OCI-LY1 (cell line): ENCODE measurements at regions not wholly inside any gene's neighbourhood (a gene's known extent, or its start where the extent isn't known, plus 50 kb on each side); places are given as distances from the start of the nearest gene placed in this dataset.

Experiments
- H2AFZ ChIP-seq: fragments of 200-600 bp; sonication (generic), shearing (Covaris generic); 2 replicates; pipeline ENCODE4 v1.6.0; 2014; ENCODE audit warnings: antibody characterized with exemption, mild to moderate bottlenecking, low read length
- H3F3A ChIP-seq: fragments of 200-600 bp; sonication (generic), shearing (Covaris generic); 2 replicates; pipeline ENCODE4 v1.6.0; 2014; ENCODE audit warnings: mild to moderate bottlenecking, antibody characterized with exemption, low read length, moderate library complexity; ENCODE audit not compliant: insufficient read depth
- H3K27ac ChIP-seq: fragments of 200-600 bp; sonication (generic); 2 replicates; pipeline ENCODE4 v1.5.1; 2014; ENCODE audit warnings: low read length, mixed run types, mild to moderate bottlenecking, low read depth; ENCODE audit not compliant: poor library complexity, severe bottlenecking
- H3K27me3 ChIP-seq: fragments of 200-600 bp; sonication (generic); 2 replicates; pipeline ENCODE4 v1.6.0; 2014; ENCODE audit warnings: antibody characterized with exemption, mild to moderate bottlenecking, low read length, moderate library complexity; ENCODE audit not compliant: insufficient read depth
- H3K36me3 ChIP-seq: fragments of 200-600 bp; sonication (generic); 2 replicates; pipeline ENCODE4 v1.6.1; 2014; ENCODE audit warnings: mild to moderate bottlenecking, antibody characterized with exemption, low read length, moderate library complexity, mixed read lengths; ENCODE audit not compliant: insufficient read depth
- H3K4me1 ChIP-seq: fragments of 200-600 bp; sonication (generic); 2 replicates; pipeline ENCODE4 v1.5.1; 2014; ENCODE audit warnings: mild to moderate bottlenecking, low read length, moderate library complexity; ENCODE audit not compliant: insufficient read depth, severe bottlenecking
- H3K4me2 ChIP-seq: fragments of 200-600 bp; sonication (generic), shearing (Covaris generic); 2 replicates; pipeline ENCODE4 v1.6.1; 2014; ENCODE audit warnings: low read length
- H3K4me3 ChIP-seq: fragments of 200-600 bp; sonication (generic); 2 replicates; pipeline ENCODE4 v1.5.1; 2014; ENCODE audit warnings: low read length, low read depth, mild to moderate bottlenecking, mixed read lengths; ENCODE audit not compliant: poor library complexity, severe bottlenecking
- H3K79me2 ChIP-seq: fragments of 200-600 bp; shearing (Covaris generic); 2 replicates; pipeline ENCODE4 v1.6.1; 2016; ENCODE audit warnings: mixed run types, low read length, mixed read lengths; ENCODE audit not compliant: insufficient read depth
- H3K9ac ChIP-seq: fragments of 200-600 bp; sonication (generic), shearing (Covaris generic); 2 replicates; pipeline ENCODE4 v1.6.1; 2014; ENCODE audit warnings: mild to moderate bottlenecking, low read length, mixed read lengths
- H3K9me2 ChIP-seq: fragments of 200-600 bp; sonication (generic), shearing (Covaris generic); 2 replicates; pipeline ENCODE4 v1.6.1; 2014; ENCODE audit warnings: low read depth, mild to moderate bottlenecking, low read length, mixed read lengths
- H3K9me3 ChIP-seq: fragments of 200-600 bp; shearing (Covaris generic); 2 replicates; pipeline ENCODE4 v1.6.1; 2014; ENCODE audit warnings: low read length, mixed read lengths
- H4K20me1 ChIP-seq: fragments of 200-600 bp; sonication (generic), shearing (Covaris generic); 2 replicates; pipeline ENCODE4 v1.6.0; 2016; ENCODE audit warnings: mild to moderate bottlenecking, low read length; ENCODE audit not compliant: insufficient read depth
- CTCF ChIP-seq: fragments of 200-600 bp; sonication (generic), shearing (Covaris generic); IDR thresholded peaks from 2 replicates; pipeline ENCODE4 v1.5.1; 2017; ENCODE audit warnings: mild to moderate bottlenecking, antibody characterized with exemption, low read length, moderate library complexity, mixed read lengths
- EZH2 ChIP-seq: fragments of 200-600 bp; sonication (generic), shearing (Covaris generic); IDR thresholded peaks from 2 replicates; pipeline ENCODE4 v1.8.0; 2017; ENCODE audit warnings: borderline replicate concordance, mixed run types, mild to moderate bottlenecking, antibody characterized with exemption, low read length, moderate library complexity, mixed read lengths

- H3F3A ChIP-seq, result no peaks in the 10 kb centered on the region
- H3K27ac ChIP-seq, result no peak overlapping the region
- H3K4me2 ChIP-seq, result no peak overlapping the region
- no peaks in the 10 kb centered on the region for H3K4me1 ChIP-seq
- H2AFZ ChIP-seq, result no peak overlapping the region
- no peaks in the 10 kb centered on the region for H3K9me2 ChIP-seq
- TF ChIP-seq CTCF, result no peak
- no peak for TF ChIP-seq EZH2
- H4K20me1 ChIP-seq, result no peaks in the 10 kb centered on the region
- H3K79me2 ChIP-seq, result no peaks in the 10 kb centered on the region
- H3K36me3 ChIP-seq, result no peaks in the 10 kb centered on the region
- H3K9me3 ChIP-seq, result no peaks in the 10 kb centered on the region
- H3K4me3 ChIP-seq, result no peak overlapping the region
- no peaks in the 10 kb centered on the region for H3K27me3 ChIP-seq
- no peak overlapping the region for H3K9ac ChIP-seq
Observed at GRCh38 chr2:4832642-4833041, 859.5 kb upstream of the SOX11 start.

GRCh38 chr2:4838626-4839025 is 853.6 kb upstream of the SOX11 start:
- no peaks in the 10 kb centered on the region for H3K9me3 ChIP-seq
- H3K27ac ChIP-seq, result no peak overlapping the region

GRCh38 chr2:4840791-4841190 is 851.4 kb upstream of the SOX11 start:
- no peaks in the 10 kb centered on the region for H3K9me2 ChIP-seq
- H3K27ac ChIP-seq, result no peak overlapping the region
- H3K9ac ChIP-seq, result no peak overlapping the region
- no peaks in the 10 kb centered on the region for H3K27me3 ChIP-seq
- H3K4me1 ChIP-seq, result no peaks in the 10 kb centered on the region
- no peaks in the 10 kb centered on the region for H4K20me1 ChIP-seq
- H3K4me2 ChIP-seq, result no peak overlapping the region
- H3K4me3 ChIP-seq, result no peak overlapping the region
- no peak for TF ChIP-seq CTCF
- H3K36me3 ChIP-seq, result no peaks in the 10 kb centered on the region
- H3K79me2 ChIP-seq, result no peaks in the 10 kb centered on the region
- no peaks in the 10 kb centered on the region for H3F3A ChIP-seq
- no peak overlapping the region for H2AFZ ChIP-seq
- no peaks in the 10 kb centered on the region for H3K9me3 ChIP-seq

More at GRCh38 chr2:4838626-4839025, 853.6 kb upstream of the SOX11 start:
- H2AFZ ChIP-seq, result no peak overlapping the region
- H3K4me2 ChIP-seq, result no peak overlapping the region
- no peaks in the 10 kb centered on the region for H3K79me2 ChIP-seq
- H3K9me2 ChIP-seq, result no peaks in the 10 kb centered on the region
- no peaks in the 10 kb centered on the region for H4K20me1 ChIP-seq
- no peak overlapping the region for H3K9ac ChIP-seq
- H3K36me3 ChIP-seq, result no peaks in the 10 kb centered on the region
- H3K4me3 ChIP-seq, result no peak overlapping the region
- H3F3A ChIP-seq, result no peaks in the 10 kb centered on the region
- no peak for TF ChIP-seq CTCF
- no peak for TF ChIP-seq EZH2
- H3K4me1 ChIP-seq, result no peaks in the 10 kb centered on the region
- H3K27me3 ChIP-seq, result no peaks in the 10 kb centered on the region
